ENCODE measurements at regions not wholly inside any gene's neighbourhood (a gene's known extent, or its start where the extent isn't known, plus 50 kb on each side); places are given as distances from the start of the nearest gene placed in this dataset.

DNA sequence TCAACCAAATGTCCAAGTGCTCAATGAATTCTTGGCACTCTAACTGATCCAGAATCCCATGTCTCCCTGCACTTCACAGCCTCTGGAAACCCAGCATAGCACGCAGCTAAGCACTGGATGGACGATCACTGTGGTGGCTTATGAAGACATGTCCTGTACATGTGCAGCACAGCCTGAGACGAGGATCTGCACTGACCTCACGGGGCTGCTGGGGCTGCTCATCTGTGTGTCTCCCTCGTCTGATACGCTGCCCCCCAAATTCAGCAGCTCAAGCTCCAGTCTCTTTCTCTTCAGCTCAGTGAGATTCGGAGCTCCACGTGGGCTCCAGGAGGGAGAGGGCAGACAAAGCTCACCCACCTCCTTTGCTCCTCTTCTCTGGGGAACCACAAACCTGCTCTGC is 126.9 kb downstream of the CPZ start:
- TF ChIP-seq POLR2A (IDR thresholded peaks at IDR 0.05), result no peak
- TF ChIP-seq CTCF (IDR thresholded peaks at IDR 0.05), result no peak
